Breast epithelium (tissue), 3 donors: ENCODE measurements at regions not wholly inside any gene's neighbourhood (a gene's known extent, or its start where the extent isn't known, plus 50 kb on each side); places are given as distances from the start of the nearest gene placed in this dataset.

Experiments used
- POLR2A ChIP-seq: fragments of 450-650 bp; IDR thresholded peaks from one replicate; pipeline ENCODE4 v1.6.1; 2016; ENCODE audit warnings: antibody characterized with exemption, mild to moderate bottlenecking, moderate library complexity
- TF ChIP-seq, protein P1 (sequence below), 3 donors: fragments of 450-650 bp; IDR thresholded peaks; one replicate each; pipeline ENCODE4 v1.5.1; 2016 to 2017; ENCODE audit warnings: antibody characterized with exemption in 3 of 3, mild to moderate bottlenecking in 3 of 3, moderate library complexity in 3 of 3

DNA sequence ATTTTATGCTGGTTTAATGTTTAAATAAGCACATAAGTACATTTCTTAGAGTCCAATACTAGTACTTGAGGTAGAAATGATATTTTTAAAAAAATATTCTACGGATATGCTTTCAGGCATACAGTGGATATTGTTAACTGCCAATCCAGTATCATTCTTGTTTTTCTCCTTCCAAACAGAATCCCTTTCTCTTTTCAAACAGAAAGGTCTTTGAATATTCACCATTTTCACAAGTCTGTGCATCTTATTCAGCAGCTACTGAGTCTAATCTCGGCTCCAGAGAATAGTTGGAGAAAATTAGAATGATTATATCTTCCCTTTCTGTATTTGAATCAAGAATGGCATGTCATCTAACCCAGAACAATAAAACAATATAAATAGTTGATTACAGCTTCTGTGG lies 174.5 kb downstream of the GOLGA6L6 start:
- TF ChIP-seq POLR2A = no peak
- TF ChIP-seq, protein P1, sequence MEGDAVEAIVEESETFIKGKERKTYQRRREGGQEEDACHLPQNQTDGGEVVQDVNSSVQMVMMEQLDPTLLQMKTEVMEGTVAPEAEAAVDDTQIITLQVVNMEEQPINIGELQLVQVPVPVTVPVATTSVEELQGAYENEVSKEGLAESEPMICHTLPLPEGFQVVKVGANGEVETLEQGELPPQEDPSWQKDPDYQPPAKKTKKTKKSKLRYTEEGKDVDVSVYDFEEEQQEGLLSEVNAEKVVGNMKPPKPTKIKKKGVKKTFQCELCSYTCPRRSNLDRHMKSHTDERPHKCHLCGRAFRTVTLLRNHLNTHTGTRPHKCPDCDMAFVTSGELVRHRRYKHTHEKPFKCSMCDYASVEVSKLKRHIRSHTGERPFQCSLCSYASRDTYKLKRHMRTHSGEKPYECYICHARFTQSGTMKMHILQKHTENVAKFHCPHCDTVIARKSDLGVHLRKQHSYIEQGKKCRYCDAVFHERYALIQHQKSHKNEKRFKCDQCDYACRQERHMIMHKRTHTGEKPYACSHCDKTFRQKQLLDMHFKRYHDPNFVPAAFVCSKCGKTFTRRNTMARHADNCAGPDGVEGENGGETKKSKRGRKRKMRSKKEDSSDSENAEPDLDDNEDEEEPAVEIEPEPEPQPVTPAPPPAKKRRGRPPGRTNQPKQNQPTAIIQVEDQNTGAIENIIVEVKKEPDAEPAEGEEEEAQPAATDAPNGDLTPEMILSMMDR (IDR thresholded peaks at IDR 0.05) = no peak
